Mesothelial cell of epicardium (in vitro differentiated cells): ENCODE measurements at regions not wholly inside any gene's neighbourhood (a gene's known extent, or its start where the extent isn't known, plus 50 kb on each side); places are given as distances from the start of the nearest gene placed in this dataset.

ENCODE experiments used
- DNase-seq, 2 experiments: peaks; one replicate each; pipeline ENCODE4 v3.0.0; 2021; ENCODE audit warnings: low spot score in 2 of 2; ENCODE audit not compliant: unreplicated experiment in 2 of 2
- H3K27ac Mint-ChIP-seq: 2 replicates; pipeline ENCODE4 v1.8.0; 2021; ENCODE audit warnings: mixed read lengths
- H3K27me3 Mint-ChIP-seq: 2 replicates; pipeline ENCODE4 v1.8.0; 2021; ENCODE audit warnings: low read depth, mixed read lengths
- H3K36me3 Mint-ChIP-seq: 2 replicates; pipeline ENCODE4 v1.8.0; 2021; ENCODE audit warnings: mixed read lengths
- H3K4me1 Mint-ChIP-seq: 2 replicates; pipeline ENCODE4 v1.8.0; 2021; ENCODE audit warnings: mixed read lengths
- H3K4me3 Mint-ChIP-seq: 2 replicates; pipeline ENCODE4 v1.8.0; 2021; ENCODE audit warnings: mild to moderate bottlenecking, moderate library complexity, mixed read lengths
- H3K9me3 Mint-ChIP-seq: 2 replicates; pipeline ENCODE4 v1.8.0; 2021; ENCODE audit warnings: mixed read lengths
- TF ChIP-seq, protein P1 (sequence below): fragments of 200-600 bp; sonication (generic); IDR thresholded peaks from one replicate; pipeline ENCODE4 v1.5.0; 2021; ENCODE audit warnings: antibody characterized with exemption; ENCODE audit not compliant: unreplicated experiment

DNA sequence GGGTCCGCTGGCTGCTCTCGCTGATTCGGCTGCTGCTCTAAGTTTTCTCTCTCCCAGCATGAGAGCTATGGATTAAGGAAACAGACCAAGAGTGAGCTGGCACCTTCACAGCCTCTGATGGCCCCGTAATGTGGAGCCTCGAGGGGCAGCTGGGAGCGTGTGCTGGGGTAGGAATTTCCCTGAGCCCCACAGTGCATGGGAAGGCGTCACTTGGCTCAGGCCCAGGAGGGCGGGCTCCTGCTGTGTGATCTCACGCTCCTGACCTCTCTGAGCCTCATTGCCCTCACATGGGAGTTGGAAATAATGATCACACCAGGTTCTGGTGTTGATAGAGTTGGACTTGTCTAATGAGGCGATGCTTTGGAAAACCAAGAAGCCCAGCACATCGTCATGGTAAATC, 238.6 kb upstream of the CRY1 start:
- no peak overlapping the region for H3K27ac Mint-ChIP-seq
- DNase-seq = no peak
- TF ChIP-seq, protein P1, sequence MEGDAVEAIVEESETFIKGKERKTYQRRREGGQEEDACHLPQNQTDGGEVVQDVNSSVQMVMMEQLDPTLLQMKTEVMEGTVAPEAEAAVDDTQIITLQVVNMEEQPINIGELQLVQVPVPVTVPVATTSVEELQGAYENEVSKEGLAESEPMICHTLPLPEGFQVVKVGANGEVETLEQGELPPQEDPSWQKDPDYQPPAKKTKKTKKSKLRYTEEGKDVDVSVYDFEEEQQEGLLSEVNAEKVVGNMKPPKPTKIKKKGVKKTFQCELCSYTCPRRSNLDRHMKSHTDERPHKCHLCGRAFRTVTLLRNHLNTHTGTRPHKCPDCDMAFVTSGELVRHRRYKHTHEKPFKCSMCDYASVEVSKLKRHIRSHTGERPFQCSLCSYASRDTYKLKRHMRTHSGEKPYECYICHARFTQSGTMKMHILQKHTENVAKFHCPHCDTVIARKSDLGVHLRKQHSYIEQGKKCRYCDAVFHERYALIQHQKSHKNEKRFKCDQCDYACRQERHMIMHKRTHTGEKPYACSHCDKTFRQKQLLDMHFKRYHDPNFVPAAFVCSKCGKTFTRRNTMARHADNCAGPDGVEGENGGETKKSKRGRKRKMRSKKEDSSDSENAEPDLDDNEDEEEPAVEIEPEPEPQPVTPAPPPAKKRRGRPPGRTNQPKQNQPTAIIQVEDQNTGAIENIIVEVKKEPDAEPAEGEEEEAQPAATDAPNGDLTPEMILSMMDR = no peak

DNA sequence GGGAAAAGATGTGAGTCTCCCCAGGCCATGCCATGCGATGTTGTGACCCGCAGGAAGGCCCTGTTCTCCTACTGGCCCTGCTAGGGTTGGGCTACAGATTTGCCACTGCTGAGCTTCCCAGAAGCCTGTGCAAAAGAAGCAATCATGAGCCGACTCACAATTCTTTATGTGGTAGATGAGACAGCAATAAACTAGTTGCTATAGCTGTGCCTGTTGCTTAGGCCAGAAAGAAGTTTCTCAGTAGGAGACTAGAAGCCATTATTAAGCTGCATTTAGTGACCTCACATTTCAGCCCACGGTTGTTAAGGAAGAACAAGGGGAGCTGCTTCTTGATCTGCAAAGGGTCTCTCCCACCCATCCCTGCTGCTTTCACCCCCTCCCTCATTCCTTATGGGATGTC, 239.4 kb upstream of the CRY1 start:
- Mint-ChIP-seq H3K27me3 (peaks cover 80% of the 10 kb centered on the region), H3K36me3 (no peaks in the 10 kb centered on the region), H3K9me3 (no peaks in the 10 kb centered on the region), H3K4me1 (no peaks in the 10 kb centered on the region), H3K4me3 (no peak overlapping the region), H3K27ac (no peak overlapping the region)
- TF ChIP-seq, protein P1 = no peak
- DNase-seq = no peak

More for the DNA sequence above, 238.6 kb upstream of the CRY1 start:
- Mint-ChIP-seq H3K4me1 (no peaks in the 10 kb centered on the region), H3K4me3 (no peak overlapping the region), H3K9me3 (no peaks in the 10 kb centered on the region), H3K36me3 (no peaks in the 10 kb centered on the region), H3K27me3 (peaks cover 77% of the 10 kb centered on the region)

DNA sequence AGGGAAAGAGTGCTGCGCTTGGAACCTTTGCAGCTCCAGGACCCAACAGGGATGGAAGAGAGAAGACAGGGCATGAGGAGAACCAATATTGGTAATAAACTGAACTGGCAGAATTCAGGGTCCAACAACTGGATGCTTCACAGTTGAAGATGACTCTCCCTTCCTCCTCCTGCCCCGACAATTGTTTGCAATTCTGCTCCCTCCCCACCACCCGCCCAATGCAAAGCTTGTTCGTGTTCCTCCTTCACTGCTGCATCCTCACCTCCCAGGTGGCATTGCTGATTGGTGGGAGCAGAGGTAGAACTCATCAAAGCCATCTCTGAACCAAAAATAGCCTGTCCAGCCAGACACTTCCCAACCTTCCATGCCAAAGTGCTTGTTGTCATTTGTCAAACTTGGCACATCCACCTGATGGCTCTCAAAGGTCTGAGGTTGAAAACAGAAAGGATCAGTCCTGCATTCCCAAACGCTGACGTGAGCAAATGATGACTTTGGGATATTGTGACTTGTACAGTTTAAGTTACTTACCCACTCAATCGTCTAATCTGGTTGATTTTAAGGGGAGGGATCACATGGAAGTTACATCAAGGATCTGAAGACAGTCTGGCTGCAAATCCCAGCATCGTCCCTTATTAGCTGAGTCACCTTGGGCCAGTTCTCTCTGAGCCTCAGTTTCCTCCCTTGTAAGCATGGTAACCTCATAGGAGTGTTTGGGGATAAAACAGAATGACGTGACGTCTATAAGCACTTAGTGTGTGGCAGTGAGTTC, 242.6 kb upstream of the CRY1 start:
- no peak for DNase-seq
- no peaks in the 10 kb centered on the region for H3K4me1 Mint-ChIP-seq
- TF ChIP-seq, protein P1 = no peak
- H3K27me3 Mint-ChIP-seq = peaks cover 70% of the 10 kb centered on the region
- no peak overlapping the region for H3K27ac Mint-ChIP-seq
- H3K36me3 Mint-ChIP-seq = no peaks in the 10 kb centered on the region
- H3K9me3 Mint-ChIP-seq = no peaks in the 10 kb centered on the region
- H3K4me3 Mint-ChIP-seq = no peak overlapping the region

DNA sequence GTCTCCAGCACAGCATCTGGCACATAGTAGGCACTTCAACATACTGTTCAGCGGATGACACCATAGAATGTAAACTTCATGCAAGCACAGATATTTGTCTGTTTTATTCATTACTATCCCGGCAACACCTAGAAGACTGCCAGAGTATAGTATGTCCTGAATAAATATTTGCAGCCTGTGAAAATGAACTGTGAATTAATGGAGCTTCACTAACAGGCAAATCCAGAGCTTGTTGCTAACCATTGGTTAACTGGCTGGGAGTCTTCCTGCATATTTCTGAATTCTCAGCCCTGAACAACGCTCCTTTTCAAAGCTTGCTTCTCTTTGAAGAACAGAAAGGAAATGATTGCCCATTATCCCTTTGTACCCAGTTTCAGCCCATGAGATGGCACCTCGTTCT, 243.3 kb upstream of the CRY1 start:
- H3K9me3 Mint-ChIP-seq = no peaks in the 10 kb centered on the region
- H3K27ac Mint-ChIP-seq = no peak overlapping the region
- DNase-seq = no peak
- H3K4me3 Mint-ChIP-seq = no peak overlapping the region
- TF ChIP-seq, protein P1 = no peak
- H3K4me1 Mint-ChIP-seq = no peaks in the 10 kb centered on the region
- peaks cover 70% of the 10 kb centered on the region for H3K27me3 Mint-ChIP-seq
- H3K36me3 Mint-ChIP-seq = no peaks in the 10 kb centered on the region

DNA sequence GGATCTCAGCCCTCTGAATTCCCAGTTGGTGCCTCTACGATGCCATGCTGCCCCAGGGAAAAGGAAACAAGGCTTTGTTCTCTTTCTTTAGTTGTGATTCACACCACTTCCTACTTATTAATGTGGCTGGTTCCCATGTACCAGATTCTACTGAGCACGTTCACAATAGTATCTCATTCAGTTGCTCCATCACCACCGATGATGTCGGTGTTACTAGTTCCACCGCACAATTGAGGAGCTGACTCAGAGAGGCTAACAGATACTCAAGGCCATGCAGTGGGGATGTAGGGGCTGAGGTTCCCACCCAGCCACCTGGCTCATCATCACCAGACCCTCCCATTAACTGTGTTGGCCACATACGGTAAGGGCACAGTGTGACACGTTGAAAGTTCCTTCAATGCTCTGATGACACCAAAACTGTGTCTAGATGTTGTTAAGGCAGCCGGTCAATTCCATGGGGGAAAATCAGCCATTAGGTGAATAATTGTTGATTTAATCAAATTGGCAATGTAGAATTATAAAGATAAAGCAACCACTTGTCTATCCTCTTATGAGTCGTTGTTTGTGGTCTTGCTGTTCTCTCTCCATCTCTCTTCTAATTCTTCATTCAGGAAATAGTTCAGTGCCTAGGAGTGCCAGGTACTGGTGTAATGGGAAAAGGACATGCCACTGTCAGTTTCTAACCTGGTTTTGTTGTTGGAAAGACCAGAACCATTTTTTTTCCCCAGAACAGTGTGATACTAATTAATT, 244.2 kb upstream of the CRY1 start:
- no peaks in the 10 kb centered on the region for H3K36me3 Mint-ChIP-seq
- no peak for DNase-seq
- no peaks in the 10 kb centered on the region for H3K4me1 Mint-ChIP-seq
- H3K27ac Mint-ChIP-seq = no peak overlapping the region
- no peak overlapping the region for H3K4me3 Mint-ChIP-seq
- TF ChIP-seq, protein P1 = no peak
- peaks cover 72% of the 10 kb centered on the region for H3K27me3 Mint-ChIP-seq
- no peaks in the 10 kb centered on the region for H3K9me3 Mint-ChIP-seq
